Right hindlimb (tissue), 1 donor: ENCODE measurements at regions not wholly inside any gene's neighbourhood (a gene's known extent, or its start where the extent isn't known, plus 50 kb on each side); places are given as distances from the start of the nearest gene placed in this dataset.

Experiments used
- DNase-seq: peaks from one replicate; pipeline ENCODE4 v3.0.0-alpha.2; 2018

GRCh38 chr1:185427776-185428175 is 110.7 kb upstream of the IVNS1ABP start:
- DNase-seq, result peak; percentile 30

- DNase-seq, result peak; percentile 72
Measured at GRCh38 chr1:185427264-185427663, 110.2 kb upstream of the IVNS1ABP start.

- peak; percentile 74 for DNase-seq
Measured at GRCh38 chr1:185426848-185427247, 109.8 kb upstream of the IVNS1ABP start.

GRCh38 chr1:185425163-185425562 is 108.1 kb upstream of the IVNS1ABP start:
- no peak for DNase-seq

GRCh38 chr1:185421485-185422107 is 104.6 kb upstream of the IVNS1ABP start:
- no peak for DNase-seq

- no peak for DNase-seq
Measured at GRCh38 chr1:185420588-185421081, 103.6 kb upstream of the IVNS1ABP start.

GRCh38 chr1:185419718-185420117 is 102.7 kb upstream of the IVNS1ABP start:
- no peak for DNase-seq

- DNase-seq, result no peak
Measured at GRCh38 chr1:185418472-185418871, 101.4 kb upstream of the IVNS1ABP start.

- no peak for DNase-seq
Measured at GRCh38 chr1:185412385-185413087, 95.5 kb upstream of the IVNS1ABP start.

GRCh38 chr1:185409763-185410528 is 92.9 kb upstream of the IVNS1ABP start:
- DNase-seq, result no peak

- DNase-seq, result no peak
Measured at GRCh38 chr1:185409345-185409744, 92.3 kb upstream of the IVNS1ABP start.

GRCh38 chr1:185408700-185409270 is 91.7 kb upstream of the IVNS1ABP start:
- no peak for DNase-seq

- no peak for DNase-seq
Measured at GRCh38 chr1:185406691-185407009, 89.6 kb upstream of the IVNS1ABP start.

- no peak for DNase-seq
Measured at GRCh38 chr1:185406006-185406690, 89.1 kb upstream of the IVNS1ABP start.

GRCh38 chr1:185404907-185405568 is 88.0 kb upstream of the IVNS1ABP start:
- no peak for DNase-seq

GRCh38 chr1:185404291-185404690 is 87.2 kb upstream of the IVNS1ABP start:
- peak; percentile 82 for DNase-seq

GRCh38 chr1:185402930-185403329 is 85.9 kb upstream of the IVNS1ABP start:
- no peak for DNase-seq

GRCh38 chr1:185401019-185401418 is 84.0 kb upstream of the IVNS1ABP start:
- DNase-seq, result peak; percentile 21

GRCh38 chr1:185400052-185400451 is 83.0 kb upstream of the IVNS1ABP start:
- DNase-seq, result no peak

- no peak for DNase-seq
Measured at GRCh38 chr1:185398599-185398998, 81.6 kb upstream of the IVNS1ABP start.

GRCh38 chr1:185398022-185398421 is 81.0 kb upstream of the IVNS1ABP start:
- no peak for DNase-seq

GRCh38 chr1:185397183-185397582 is 80.1 kb upstream of the IVNS1ABP start:
- DNase-seq, result no peak
